GM18517 (cell line): ENCODE measurements at regions not wholly inside any gene's neighbourhood (a gene's known extent, or its start where the extent isn't known, plus 50 kb on each side); places are given as distances from the start of the nearest gene placed in this dataset.

ENCODE experiments used
- ATAC-seq: cut with Tn5 transposase; IDR thresholded peaks from one replicate; pipeline ENCODE4 v1.9.1; 2021; ENCODE audit warnings: mild to moderate bottlenecking, moderate library complexity; ENCODE audit not compliant: unreplicated experiment

DNA sequence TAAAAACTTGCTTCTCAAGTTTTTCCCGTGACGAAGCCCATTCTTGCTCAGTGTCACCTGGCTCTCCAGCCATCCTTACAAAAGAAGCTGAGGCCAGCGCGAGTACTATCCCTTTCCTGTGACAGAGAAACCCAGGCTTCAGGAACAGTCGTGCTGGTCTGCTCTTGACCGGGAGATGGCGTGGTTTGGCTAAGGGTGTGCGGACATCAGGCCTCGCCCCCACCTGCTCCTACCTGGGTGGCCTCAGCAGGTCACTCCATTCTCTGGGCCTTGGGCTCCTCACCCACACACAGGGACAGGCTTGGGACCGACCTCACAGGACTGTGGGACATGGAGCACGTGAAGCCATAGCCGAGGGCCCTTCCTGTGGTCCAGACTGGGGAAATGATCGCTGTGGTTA is 75.2 kb upstream of the CIBAR2 start:
- no peak for ATAC-seq

DNA sequence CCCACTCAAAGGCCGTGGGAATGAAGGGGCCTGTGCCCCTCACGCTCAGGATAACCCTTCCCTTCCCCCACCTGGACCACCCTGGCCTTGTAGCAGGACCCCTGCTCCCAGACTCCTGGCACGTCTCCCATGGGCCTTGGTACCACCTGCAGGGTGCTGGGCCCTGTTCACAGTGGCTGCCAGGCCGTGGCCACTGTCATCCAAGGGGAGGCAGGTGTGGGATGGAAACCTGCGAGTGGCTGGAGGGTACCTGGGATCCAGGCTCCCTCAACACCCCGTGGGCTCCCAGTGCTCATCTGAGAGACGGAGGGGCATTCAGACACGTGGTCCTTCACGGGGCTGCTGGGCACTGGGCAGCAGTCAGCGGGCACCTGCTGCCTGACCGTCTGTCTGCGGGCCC is 75.6 kb upstream of the CIBAR2 start:
- ATAC-seq = no peak

DNA sequence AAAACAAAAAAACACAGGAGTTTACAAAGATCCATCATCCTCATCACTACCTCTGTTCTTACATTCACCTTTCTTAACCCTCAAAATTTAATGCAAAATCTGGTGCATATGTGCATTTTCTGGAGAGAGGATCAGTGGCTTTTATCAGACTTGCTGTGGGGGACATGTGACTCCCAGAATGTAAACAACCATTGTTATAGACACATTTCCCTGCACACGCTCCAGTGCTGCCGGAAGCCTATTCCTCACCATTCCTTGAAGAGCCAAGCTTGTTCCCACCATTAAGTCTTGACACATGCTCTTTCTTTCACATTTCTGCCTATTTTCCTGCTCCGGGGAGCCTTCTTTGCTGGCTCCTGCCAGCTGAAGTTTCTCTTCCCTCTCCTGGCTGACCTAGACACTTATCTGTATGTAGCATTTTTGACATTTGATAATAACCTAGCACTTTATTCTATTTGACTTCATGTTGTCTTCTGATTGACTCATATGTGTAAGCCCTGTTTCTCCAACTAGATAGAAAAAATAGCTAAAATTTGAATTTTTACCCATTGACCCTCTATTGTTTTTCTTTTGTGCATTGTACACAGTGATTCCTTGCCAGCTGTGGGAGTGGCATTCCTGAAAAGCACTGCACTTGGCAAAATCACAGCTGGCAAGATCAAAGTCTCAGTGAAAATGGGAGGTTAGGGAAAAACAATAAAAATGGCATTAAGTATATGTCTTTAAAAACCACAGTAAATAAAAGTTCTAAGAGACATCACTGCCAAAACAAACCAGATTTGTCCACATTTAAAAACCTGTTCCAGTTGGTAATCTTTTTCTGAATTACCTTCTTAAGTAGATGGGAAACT is 76.8 kb upstream of the CIBAR2 start:
- no peak for ATAC-seq

- no peak for ATAC-seq
These were observed 78.3 kb upstream of the CIBAR2 start for GRCh38 chr16:85190572-85190971.

DNA sequence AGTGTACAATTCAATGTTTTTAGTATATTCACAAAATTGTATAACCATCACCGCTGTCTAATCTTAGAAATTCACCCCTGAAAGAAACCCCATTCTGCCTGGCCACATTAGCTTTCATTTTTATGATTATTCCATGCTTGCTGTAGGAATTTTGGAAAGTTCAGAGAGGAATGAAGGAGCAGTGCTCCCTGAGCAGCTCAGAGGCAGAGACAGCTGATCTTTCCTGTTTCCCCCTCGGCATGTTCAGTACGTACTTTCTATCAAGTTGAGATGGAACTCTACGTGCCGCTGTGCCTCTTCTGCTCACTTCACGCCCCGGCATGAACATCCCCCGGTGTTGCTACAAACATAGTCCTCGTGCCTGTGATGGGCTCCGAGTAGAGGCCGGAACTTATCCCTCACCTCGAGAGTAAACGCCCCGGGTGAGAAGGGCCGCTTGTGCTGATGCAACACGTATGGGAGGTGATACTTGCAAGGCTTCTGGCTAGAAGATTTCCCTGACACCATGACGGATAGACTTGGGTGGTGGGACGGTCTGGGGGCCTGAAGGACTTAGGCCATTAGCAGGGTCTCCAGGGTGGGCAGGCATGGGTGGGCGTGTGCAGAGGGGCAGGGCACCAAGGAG is 79.2 kb upstream of the CIBAR2 start:
- ATAC-seq = no peak

DNA sequence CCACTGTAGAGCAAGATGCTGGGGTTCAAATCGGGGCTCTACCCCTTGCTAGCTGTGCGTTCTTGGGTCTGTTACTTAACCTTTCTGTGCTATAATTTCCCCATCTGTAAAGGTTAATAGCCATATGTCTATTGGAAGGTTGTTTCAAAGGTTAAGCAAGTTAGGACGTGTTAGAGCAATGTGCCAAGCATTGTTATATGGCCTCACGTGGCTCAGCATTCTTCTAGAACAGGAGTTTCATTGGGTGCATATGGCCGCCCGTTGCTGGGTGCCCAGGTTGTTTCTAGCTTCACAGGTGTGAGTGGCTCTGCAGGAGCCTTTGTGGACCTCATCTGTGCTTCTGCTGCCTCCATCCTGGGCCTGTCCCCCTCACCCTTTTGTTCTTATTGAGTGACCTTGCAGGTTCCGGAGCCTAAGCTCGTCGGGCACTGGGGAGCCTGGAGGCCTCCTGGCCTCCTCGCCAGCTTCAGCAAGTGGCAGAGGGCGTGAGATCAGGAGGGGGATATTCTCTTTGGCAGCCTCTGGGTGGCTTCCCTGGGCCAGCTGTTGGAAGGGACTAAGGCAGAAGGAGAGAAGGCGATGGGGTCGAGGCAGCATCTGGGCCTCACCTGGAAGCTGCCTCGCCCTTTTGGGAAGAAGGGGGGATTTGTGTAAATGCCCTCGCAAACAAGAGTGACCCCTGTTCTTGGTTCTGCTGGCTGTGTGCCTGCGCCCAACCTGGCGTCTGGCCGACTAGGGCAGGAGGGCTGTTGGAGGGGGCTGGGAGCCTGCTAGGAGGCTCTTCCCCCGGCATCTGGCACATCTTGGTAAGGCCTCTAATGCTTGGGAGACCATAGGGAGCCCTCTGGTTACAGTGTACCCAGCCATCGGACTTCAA is 80.2 kb upstream of the CIBAR2 start:
- no peak for ATAC-seq

- ATAC-seq = no peak
These were observed 80.8 kb upstream of the CIBAR2 start for GRCh38 chr16:85193115-85193493.

GRCh38 chr16:85193876-85194275 is 81.6 kb upstream of the CIBAR2 start:
- no peak for ATAC-seq

DNA sequence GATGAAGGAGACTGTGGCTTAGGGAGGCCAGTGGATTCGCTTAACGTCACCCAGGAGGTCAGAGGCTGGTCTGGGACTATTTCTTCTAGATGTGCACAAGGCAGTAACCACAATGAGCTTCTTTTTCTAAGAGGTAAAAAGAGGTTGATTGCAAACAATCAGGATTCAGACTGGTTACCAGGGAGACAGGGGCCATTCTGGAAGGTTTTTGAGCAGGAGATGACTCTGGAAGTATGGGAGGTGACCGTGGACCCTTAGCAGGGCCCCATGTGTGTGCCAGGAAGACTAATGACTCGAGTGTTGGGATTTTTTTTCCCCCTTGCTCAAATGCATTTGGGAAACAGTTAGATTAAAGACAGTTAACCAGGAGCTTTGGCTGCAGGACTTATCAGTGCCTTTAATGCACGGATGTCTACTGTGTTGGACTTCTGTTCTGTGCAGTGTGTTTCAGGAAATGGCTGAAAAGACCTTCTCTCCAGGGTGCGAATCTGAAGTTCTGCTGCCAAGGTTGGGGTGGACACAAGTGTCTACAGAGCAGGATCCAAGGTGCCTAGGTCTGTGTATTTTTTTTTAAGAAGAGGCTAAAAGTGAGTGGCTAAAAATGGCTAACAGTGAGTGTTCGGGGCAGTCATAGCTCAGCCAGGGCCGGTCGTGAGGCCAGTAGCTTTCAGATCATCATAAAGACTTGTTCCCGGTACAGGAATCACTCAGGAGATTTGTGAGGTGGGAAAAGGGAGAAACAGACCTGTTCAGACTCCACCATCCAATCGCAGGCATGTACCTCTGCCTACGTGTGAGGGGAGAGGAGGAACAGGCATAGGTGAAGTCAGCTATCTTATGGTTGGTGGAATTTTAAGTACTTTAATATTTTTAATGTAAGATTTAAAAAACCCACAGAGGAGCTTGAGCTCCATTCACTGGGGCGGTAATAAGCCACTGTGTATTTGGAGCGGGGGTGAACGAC is 82.3 kb upstream of the CIBAR2 start:
- no peak for ATAC-seq

GRCh38 chr16:85195271-85195647 is 83.0 kb upstream of the CIBAR2 start:
- no peak for ATAC-seq

DNA sequence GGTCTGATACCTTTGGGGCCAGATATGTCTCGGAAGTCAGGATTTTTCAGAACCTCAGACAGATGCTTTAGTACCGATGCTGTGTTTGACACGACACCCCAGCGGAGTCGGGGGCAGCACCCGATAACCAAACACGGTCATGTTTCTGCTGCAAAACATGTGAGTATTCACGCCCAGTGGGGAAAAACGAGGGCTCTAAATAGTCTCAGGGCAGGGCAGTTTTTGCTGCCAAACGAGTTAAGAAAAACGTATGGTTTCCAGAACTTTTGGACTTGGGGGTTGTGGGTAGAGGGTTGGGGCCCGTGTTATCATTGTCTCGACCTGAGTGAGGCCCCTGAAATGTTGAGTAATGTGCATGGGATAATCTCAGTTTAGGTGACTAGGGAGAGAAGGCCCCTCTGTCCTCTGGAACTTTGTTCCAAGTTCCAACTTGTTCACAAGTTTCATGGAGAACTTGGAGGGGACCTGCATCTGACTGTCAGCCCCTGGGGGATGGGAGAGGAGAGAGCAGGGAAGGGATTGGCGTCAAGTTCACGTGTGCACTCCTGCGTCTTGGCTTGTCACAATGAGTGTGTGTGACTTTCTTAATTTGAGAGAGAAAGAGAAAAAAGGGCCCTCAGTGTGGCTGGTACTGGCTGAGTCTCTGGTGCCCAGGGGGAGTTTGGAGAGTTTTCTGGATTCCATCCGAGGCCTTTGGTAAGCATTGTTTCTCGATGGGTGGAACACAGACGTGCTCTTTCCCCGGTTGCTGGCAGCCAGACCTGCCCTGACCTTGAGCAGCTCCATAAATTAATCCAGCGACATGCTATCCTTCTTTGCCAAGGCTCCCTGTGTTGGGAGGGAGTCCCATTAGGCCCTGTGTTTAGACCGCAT is 83.9 kb upstream of the CIBAR2 start:
- ATAC-seq = no peak

- no peak for ATAC-seq
These were observed 84.7 kb upstream of the CIBAR2 start for GRCh38 chr16:85196976-85197375.

DNA sequence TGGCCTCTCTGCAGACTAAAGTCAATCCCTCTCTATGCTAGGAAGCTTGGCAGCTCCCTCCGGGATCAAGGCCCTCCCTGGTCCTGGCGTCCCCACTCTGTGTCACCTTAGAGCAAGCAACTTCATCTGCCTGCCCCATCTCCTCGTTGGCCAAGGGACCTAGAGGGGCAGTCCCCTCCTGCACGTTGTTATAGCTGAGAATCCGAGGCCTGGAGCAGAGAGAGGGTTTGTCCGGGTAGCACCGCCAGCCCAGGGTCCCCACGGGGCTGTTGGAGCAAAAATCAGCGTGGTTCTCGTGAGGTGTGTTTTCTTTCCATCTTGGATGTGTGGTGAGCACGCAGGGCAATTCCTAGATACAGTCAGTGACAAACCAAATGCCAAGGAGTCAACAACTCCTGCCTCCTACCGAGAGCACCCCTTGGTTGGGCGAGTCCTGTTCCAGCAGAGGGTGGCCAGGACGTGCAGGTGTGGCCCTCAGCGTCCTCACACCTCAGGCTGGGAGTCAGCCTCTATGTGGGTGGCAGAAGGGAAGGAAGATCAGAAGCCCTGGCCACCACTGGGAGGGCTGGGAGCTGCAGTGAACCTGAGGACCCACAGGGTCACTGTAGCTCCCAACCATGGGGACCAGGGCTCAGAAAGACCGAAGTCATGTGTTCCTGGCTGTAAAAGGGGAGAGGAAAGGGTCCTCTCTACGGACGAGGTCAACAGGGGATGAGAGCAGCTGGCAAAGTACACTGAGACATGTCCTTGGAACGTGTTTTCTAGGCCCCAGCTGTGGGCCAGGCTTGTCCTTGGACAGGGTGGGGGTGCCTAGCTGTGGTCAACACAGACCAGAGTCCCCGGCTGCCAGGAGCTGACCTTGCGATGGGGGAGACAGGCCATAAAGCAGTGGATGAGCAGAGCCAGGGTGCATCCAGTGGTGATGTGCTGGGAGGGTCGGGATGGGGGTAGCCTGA is 85.6 kb upstream of the CIBAR2 start:
- ATAC-seq = no peak

GRCh38 chr16:85199069-85199725 is 86.9 kb upstream of the CIBAR2 start:
- ATAC-seq = no peak

DNA sequence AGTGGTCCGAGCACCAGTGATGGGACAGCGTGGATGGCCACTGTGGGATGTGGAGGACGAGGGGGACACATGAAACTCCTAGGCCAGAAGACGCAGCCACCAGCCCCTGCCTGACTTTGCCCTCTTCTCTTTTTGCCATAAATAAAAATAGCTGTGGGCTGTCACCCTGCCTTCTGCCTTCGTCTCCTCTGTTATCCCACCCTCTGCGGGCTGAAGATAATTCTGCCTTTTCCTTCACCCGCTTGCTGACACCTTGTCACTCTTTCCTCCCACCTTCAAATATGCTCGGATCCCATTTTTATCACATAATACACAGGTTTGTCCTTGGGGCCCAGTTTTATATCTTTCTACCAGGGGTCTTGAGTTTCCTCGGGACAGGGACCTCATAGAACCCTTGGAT is 87.6 kb upstream of the CIBAR2 start:
- no peak for ATAC-seq

DNA sequence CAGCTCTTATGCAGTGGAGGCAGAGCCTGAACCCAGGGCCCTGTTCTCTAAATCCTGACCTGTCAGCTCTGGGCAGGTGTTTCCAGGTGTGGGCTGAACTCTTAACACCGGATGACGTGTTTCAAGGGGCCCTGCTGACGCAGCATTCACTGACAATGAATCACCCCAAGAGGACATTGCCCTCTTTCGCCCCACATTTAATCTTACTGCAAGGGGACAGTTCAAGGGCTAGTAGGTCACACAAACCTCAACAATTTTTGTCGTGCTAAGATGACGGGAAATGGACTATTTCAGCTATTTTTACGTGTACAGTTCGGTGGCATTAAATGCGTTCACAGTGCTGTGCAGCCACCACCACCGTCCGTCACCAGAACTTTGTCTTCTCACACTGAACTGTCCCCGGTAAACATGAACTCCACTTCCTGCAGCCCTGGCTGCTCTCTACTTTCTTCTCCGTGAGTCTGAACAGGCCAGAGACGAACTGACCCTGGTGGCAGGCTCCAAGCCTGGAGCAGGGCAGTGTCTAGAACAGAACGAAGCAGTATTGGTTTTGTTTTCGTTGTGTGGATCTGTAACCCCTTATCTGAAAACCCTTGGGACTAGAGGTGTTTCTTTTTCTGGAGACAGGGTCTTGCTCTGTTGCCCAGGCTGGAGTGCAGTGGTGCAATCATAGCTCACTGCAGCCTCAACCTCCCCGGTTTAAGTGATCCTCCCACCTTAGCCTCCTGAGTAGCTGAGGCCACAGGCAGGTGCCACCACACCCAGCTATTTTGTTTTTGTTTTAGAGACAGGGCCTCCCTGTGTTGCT is 88.4 kb upstream of the CIBAR2 start:
- ATAC-seq = no peak

- no peak for ATAC-seq
These were observed 89.3 kb upstream of the CIBAR2 start for GRCh38 chr16:85201574-85201973.
